ENCODE measurements at regions not wholly inside any gene's neighbourhood (a gene's known extent, or its start where the extent isn't known, plus 50 kb on each side); places are given as distances from the start of the nearest gene placed in this dataset.

- Mint-ChIP-seq H3K4me1 (ENCODE audit: low read depth) (no peaks in the 10 kb centered on the region), H3K36me3 (ENCODE audit: low read depth) (no peaks in the 10 kb centered on the region), H3K27ac (no peak overlapping the region), H3K27me3 (ENCODE audit: insufficient read depth) (peaks cover 3% of the 10 kb centered on the region), H3K4me3 (no peak overlapping the region), H3K9me3 (no peaks in the 10 kb centered on the region)
- no peak for DNase-seq (ENCODE audit: low spot score)
- intact Hi-C loops (cut with micrococcal nuclease), result no loop called here
Observed at GRCh38 chr16:13852827-13853226, 67.1 kb upstream of the ERCC4 start.

DNA sequence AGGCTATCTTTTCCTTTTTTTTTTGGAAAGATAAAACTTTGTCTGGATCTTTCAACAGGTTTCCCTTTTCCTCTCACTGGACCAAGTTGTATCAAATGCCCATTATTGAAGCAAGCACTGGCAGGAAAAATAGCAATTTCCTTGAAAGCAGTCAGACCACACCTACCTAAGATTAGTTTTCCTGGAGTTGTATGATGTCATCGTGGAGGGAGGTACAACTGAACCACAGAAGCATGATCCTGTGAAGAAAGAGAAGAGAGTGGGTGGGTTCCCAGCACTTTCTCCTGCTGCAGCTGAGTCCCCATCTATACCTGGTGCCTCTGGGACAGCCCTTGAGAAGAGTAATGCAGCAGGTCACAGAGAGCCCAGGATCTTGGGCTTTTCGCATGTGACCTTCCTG is 63.6 kb upstream of the ERCC4 start:
- no peak overlapping the region for H3K4me3 Mint-ChIP-seq

DNA sequence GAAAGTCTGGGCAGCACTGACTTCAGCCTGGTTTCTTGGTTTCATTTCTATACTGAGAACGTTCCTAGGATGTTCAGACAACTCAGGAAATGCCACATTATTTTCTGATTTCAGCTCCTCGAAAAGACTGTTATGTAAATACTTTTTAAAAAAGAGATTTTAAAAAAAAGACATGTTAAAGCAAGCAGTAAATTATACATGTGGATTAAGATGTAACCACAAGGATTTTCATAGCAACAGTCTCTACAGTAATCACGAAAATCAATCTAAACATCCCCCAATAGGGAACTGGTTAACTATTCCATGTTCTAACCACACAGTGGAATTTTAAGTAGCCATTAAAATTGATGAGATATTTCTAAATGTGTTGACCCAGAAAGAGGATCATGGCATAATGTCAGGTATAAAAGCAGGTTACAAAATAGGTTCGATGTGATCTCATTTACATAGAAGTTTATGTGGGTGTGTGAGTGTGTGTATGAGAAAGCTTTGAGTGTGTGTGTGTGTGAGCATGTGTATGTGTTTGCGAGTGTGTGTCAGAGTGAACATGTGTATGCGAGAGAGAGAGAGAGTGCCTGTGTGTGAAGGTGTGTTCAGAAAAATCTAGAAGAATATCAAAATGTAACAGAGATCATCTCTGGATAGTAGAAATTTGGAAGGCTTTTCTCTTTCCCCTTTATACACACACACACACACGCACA is 63.0 kb upstream of the ERCC4 start:
- H3K9me3 Mint-ChIP-seq, result no peaks in the 10 kb centered on the region
- DNase-seq (ENCODE audit: low spot score), result no peak
- intact Hi-C loops (cut with micrococcal nuclease), result no loop called here
- H3K36me3 Mint-ChIP-seq (ENCODE audit: low read depth), result no peaks in the 10 kb centered on the region
- H3K27ac Mint-ChIP-seq, result no peak overlapping the region
- no peaks in the 10 kb centered on the region for H3K4me1 Mint-ChIP-seq (ENCODE audit: low read depth)
- peaks cover 3% of the 10 kb centered on the region for H3K27me3 Mint-ChIP-seq (ENCODE audit: insufficient read depth)
- H3K4me3 Mint-ChIP-seq, result no peak overlapping the region

More for the DNA sequence above, 63.6 kb upstream of the ERCC4 start:
- H3K27me3 Mint-ChIP-seq (ENCODE audit: insufficient read depth), result peaks cover 3% of the 10 kb centered on the region
- no peaks in the 10 kb centered on the region for H3K4me1 Mint-ChIP-seq (ENCODE audit: low read depth)
- H3K27ac Mint-ChIP-seq, result no peak overlapping the region
- no peaks in the 10 kb centered on the region for H3K36me3 Mint-ChIP-seq (ENCODE audit: low read depth)
- no peak for DNase-seq (ENCODE audit: low spot score)
- H3K9me3 Mint-ChIP-seq, result no peaks in the 10 kb centered on the region
- intact Hi-C loops (cut with micrococcal nuclease), result no loop called here

- no peak for DNase-seq (ENCODE audit: low spot score)
- Mint-ChIP-seq H3K36me3 (ENCODE audit: low read depth) (no peaks in the 10 kb centered on the region), H3K27ac (no peak overlapping the region), H3K4me3 (no peak overlapping the region), H3K9me3 (no peaks in the 10 kb centered on the region), H3K4me1 (ENCODE audit: low read depth) (no peaks in the 10 kb centered on the region), H3K27me3 (ENCODE audit: insufficient read depth) (peaks cover 3% of the 10 kb centered on the region)
- intact Hi-C loops (cut with micrococcal nuclease), result no loop called here
Observed at GRCh38 chr16:13858873-13859580, 60.9 kb upstream of the ERCC4 start.

DNA sequence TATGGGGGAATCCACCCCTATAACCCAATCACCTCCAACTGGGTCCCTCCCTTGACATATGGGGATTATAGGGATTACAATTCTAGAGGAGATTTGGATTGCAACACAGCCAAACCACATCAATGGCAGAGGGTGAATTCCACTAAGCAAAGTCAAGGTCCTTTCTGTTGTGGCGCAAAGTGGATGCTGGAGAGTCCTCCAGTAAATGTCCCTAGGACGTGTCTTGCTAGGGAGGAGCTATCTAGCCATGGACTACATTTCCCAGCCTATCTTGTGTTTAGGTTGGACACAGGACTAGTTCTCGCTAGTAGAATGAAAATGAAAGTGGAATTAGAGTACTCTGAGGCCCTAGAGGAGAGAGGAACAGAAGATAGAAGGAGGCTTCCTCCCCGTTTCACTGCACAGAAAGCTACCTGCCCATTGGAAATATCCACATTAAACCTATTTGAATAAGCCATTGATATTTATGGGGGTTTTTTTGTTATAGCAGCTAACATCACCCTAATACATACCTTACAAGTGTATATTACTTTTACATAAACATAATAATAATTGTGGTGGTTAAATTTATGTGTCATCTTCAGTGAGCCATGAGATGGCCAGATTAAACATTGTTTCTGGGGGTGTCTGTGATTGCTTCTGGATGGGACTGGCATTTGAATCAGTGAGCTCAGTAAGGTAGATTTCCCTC is 56.7 kb upstream of the ERCC4 start:
- Mint-ChIP-seq H3K27ac (no peak overlapping the region), H3K9me3 (no peaks in the 10 kb centered on the region), H3K4me3 (no peak overlapping the region), H3K36me3 (ENCODE audit: low read depth) (no peaks in the 10 kb centered on the region), H3K4me1 (ENCODE audit: low read depth) (no peaks in the 10 kb centered on the region), H3K27me3 (ENCODE audit: insufficient read depth) (no peaks in the 10 kb centered on the region)
- no peak for DNase-seq (ENCODE audit: low spot score)
- intact Hi-C loops (cut with micrococcal nuclease), result no loop called here

DNA sequence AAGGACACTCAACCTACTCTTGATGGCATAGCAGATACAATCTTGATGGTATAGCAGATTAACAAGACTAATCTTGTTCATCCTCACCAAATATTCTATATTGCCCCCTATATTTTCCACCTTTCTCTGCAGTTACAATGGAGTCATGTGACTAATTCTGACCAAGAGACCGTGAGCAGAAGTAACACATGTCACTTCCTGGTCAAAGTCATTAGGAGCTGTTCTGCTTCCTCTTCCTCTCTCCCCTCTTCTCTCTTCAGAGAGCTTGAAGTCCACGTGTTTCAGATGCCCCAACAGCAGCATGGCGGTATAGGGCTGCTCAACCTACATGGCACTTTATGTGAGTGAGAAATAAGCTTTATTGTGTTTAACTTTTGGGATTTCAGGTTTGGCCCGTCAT is 55.3 kb upstream of the ERCC4 start:
- Mint-ChIP-seq H3K27me3 (ENCODE audit: insufficient read depth) (no peaks in the 10 kb centered on the region), H3K4me1 (ENCODE audit: low read depth) (no peaks in the 10 kb centered on the region), H3K27ac (no peak overlapping the region), H3K36me3 (ENCODE audit: low read depth) (no peaks in the 10 kb centered on the region), H3K9me3 (no peaks in the 10 kb centered on the region), H3K4me3 (no peak overlapping the region)
- no peak for DNase-seq (ENCODE audit: low spot score)
- intact Hi-C loops (cut with micrococcal nuclease), result no loop called here

DNA sequence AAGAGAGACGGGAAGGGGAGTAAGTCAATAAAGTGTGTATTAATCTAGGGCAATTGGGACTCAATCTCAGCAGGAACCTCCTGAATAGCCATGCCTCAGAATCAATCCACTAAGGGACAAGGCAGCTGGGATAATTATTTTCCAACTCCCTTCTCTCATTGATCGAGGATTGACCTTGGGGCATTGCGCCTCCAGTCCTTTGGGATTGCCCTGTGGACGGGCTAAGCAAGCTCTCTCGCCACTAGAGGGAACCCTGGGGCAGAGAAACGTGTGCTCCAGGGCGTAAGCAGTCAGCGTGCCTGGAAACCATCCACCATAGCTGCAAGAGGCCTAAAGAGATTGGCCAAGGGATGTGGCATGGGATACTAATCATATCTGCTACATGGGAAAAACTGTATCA is 53.9 kb upstream of the ERCC4 start:
- H3K4me1 Mint-ChIP-seq (ENCODE audit: low read depth), result no peaks in the 10 kb centered on the region
- DNase-seq (ENCODE audit: low spot score), result peak; percentile 2
- no peaks in the 10 kb centered on the region for H3K9me3 Mint-ChIP-seq
- H3K36me3 Mint-ChIP-seq (ENCODE audit: low read depth), result no peaks in the 10 kb centered on the region
- no peak overlapping the region for H3K27ac Mint-ChIP-seq
- intact Hi-C loops (cut with micrococcal nuclease), result loop anchor here (1.0 kb wide), 1 partner anchor 53 kb away; no protein-coding TSS in a partner anchor
- H3K27me3 Mint-ChIP-seq (ENCODE audit: insufficient read depth), result no peaks in the 10 kb centered on the region
- no peak overlapping the region for H3K4me3 Mint-ChIP-seq
